Osteocyte (in vitro differentiated cells): ENCODE measurements at regions not wholly inside any gene's neighbourhood (a gene's known extent, or its start where the extent isn't known, plus 50 kb on each side); places are given as distances from the start of the nearest gene placed in this dataset.

Source experiments
- DNase-seq: peaks from one replicate; pipeline ENCODE4 v3.0.0; 2021; ENCODE audit warnings: mixed read lengths; ENCODE audit not compliant: unreplicated experiment; ENCODE audit errors: extremely low spot score
- H3K27ac Mint-ChIP-seq: one replicate; pipeline ENCODE4 v1.8.0; 2021; ENCODE audit warnings: mild to moderate bottlenecking, mixed read lengths; ENCODE audit not compliant: unreplicated experiment
- H3K27me3 Mint-ChIP-seq: one replicate; pipeline ENCODE4 v1.8.0; 2021; ENCODE audit warnings: mixed read lengths; ENCODE audit not compliant: unreplicated experiment
- H3K36me3 Mint-ChIP-seq: one replicate; pipeline ENCODE4 v1.8.0; 2021; ENCODE audit warnings: mixed read lengths; ENCODE audit not compliant: unreplicated experiment
- H3K4me1 Mint-ChIP-seq: one replicate; pipeline ENCODE4 v1.8.0; 2021; ENCODE audit warnings: mixed read lengths; ENCODE audit not compliant: unreplicated experiment
- H3K4me3 Mint-ChIP-seq: one replicate; pipeline ENCODE4 v1.8.0; 2021; ENCODE audit warnings: mild to moderate bottlenecking, moderate library complexity, mixed read lengths; ENCODE audit not compliant: unreplicated experiment
- H3K9me3 Mint-ChIP-seq: one replicate; pipeline ENCODE4 v1.8.0; 2021; ENCODE audit warnings: mixed read lengths; ENCODE audit not compliant: unreplicated experiment
- TF ChIP-seq, protein P1 (sequence below): fragments of 200-600 bp; sonication (generic); IDR thresholded peaks from 2 replicates; pipeline ENCODE4 v1.5.0; 2021; ENCODE audit warnings: antibody characterized with exemption, mild to moderate bottlenecking, moderate library complexity

- TF ChIP-seq, protein P1, sequence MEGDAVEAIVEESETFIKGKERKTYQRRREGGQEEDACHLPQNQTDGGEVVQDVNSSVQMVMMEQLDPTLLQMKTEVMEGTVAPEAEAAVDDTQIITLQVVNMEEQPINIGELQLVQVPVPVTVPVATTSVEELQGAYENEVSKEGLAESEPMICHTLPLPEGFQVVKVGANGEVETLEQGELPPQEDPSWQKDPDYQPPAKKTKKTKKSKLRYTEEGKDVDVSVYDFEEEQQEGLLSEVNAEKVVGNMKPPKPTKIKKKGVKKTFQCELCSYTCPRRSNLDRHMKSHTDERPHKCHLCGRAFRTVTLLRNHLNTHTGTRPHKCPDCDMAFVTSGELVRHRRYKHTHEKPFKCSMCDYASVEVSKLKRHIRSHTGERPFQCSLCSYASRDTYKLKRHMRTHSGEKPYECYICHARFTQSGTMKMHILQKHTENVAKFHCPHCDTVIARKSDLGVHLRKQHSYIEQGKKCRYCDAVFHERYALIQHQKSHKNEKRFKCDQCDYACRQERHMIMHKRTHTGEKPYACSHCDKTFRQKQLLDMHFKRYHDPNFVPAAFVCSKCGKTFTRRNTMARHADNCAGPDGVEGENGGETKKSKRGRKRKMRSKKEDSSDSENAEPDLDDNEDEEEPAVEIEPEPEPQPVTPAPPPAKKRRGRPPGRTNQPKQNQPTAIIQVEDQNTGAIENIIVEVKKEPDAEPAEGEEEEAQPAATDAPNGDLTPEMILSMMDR = no peak
- no peak overlapping the region for H3K4me3 Mint-ChIP-seq
- no peak overlapping the region for H3K27ac Mint-ChIP-seq
- DNase-seq = no peak
- peaks cover 23% of the 10 kb centered on the region for H3K4me1 Mint-ChIP-seq
- H3K36me3 Mint-ChIP-seq = no peaks in the 10 kb centered on the region
- no peaks in the 10 kb centered on the region for H3K9me3 Mint-ChIP-seq
- H3K27me3 Mint-ChIP-seq = no peaks in the 10 kb centered on the region
Measured at GRCh38 chr21:28234326-28234725, 758.4 kb downstream of the LTN1 start.

- Mint-ChIP-seq H3K27me3 (no peaks in the 10 kb centered on the region), H3K36me3 (no peaks in the 10 kb centered on the region), H3K9me3 (no peaks in the 10 kb centered on the region), H3K27ac (no peak overlapping the region), H3K4me1 (peaks cover 20% of the 10 kb centered on the region), H3K4me3 (no peak overlapping the region)
- DNase-seq = no peak
- TF ChIP-seq, protein P1 = no peak
Measured at GRCh38 chr21:28233536-28234220, 759.0 kb downstream of the LTN1 start.

GRCh38 chr21:28230559-28230958 is 762.1 kb downstream of the LTN1 start:
- no peak for DNase-seq
- Mint-ChIP-seq H3K36me3 (no peaks in the 10 kb centered on the region), H3K4me1 (peaks cover 28% of the 10 kb centered on the region), H3K9me3 (no peaks in the 10 kb centered on the region), H3K27me3 (no peaks in the 10 kb centered on the region), H3K27ac (no peak overlapping the region), H3K4me3 (no peak overlapping the region)
- TF ChIP-seq, protein P1 = no peak

GRCh38 chr21:28229814-28230213 is 762.9 kb downstream of the LTN1 start:
- Mint-ChIP-seq H3K36me3 (no peaks in the 10 kb centered on the region), H3K4me1 (peaks cover 26% of the 10 kb centered on the region), H3K27me3 (no peaks in the 10 kb centered on the region), H3K27ac (no peak overlapping the region), H3K4me3 (no peak overlapping the region), H3K9me3 (no peaks in the 10 kb centered on the region)
- DNase-seq = no peak
- TF ChIP-seq, protein P1 = no peak

DNA sequence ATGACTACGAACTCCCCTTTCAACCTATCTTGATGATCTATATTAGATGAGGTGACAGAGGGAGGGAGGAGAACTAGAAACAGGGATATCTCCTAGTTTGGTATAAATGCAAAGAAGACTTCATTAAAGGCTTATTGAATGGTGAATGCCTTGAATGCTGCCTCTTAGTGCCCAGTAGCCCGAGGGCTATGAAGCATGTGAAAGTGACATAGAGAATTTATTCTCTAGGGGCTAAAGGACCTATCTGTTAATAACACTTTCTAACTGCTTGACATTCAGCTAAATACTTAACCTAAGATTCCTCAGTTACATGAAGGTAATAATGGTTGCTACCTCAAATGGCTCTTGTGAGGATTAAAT is 764.1 kb downstream of the LTN1 start:
- TF ChIP-seq, protein P1 = no peak
- no peaks in the 10 kb centered on the region for H3K27me3 Mint-ChIP-seq
- no peaks in the 10 kb centered on the region for H3K9me3 Mint-ChIP-seq
- no peaks in the 10 kb centered on the region for H3K36me3 Mint-ChIP-seq
- DNase-seq = no peak
- H3K4me3 Mint-ChIP-seq = no peak overlapping the region
- H3K4me1 Mint-ChIP-seq = peaks cover 26% of the 10 kb centered on the region
- peak overlapping the region; percentile 10 for H3K27ac Mint-ChIP-seq
